ENCODE measurements at regions not wholly inside any gene's neighbourhood (a gene's known extent, or its start where the extent isn't known, plus 50 kb on each side); places are given as distances from the start of the nearest gene placed in this dataset.

DNA sequence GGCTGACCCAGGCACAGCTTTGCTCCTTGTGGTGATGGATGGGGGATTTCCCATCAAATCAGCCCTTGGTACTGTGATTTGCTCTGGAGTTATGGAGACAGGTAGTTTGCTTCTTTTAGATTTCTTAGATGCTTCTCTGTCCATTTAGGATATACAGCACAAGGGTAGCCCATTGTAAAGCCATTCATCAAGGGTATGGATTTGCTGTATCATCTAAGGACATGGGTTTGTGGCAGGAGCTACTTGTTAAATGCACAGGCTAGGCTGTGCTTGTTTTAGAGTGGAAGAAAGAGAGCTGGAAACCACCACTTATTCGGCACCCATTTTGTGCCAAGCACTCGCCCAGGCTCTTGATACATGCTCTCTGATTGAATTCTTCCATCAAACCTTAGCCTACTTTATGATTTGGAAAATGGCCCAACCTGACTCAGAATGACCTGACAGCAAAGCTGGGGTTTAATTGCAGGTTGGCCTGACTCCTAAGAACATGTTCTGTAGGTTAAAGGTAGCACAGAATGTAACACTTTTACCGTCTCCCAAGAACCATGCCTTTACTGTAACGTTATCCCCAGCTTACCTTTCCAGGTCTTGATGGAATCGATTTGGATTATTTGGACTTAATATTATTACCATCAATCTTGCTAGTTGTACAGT, 168.0 kb downstream of the SNX10 start:
- no peak for DNase-seq

DNA sequence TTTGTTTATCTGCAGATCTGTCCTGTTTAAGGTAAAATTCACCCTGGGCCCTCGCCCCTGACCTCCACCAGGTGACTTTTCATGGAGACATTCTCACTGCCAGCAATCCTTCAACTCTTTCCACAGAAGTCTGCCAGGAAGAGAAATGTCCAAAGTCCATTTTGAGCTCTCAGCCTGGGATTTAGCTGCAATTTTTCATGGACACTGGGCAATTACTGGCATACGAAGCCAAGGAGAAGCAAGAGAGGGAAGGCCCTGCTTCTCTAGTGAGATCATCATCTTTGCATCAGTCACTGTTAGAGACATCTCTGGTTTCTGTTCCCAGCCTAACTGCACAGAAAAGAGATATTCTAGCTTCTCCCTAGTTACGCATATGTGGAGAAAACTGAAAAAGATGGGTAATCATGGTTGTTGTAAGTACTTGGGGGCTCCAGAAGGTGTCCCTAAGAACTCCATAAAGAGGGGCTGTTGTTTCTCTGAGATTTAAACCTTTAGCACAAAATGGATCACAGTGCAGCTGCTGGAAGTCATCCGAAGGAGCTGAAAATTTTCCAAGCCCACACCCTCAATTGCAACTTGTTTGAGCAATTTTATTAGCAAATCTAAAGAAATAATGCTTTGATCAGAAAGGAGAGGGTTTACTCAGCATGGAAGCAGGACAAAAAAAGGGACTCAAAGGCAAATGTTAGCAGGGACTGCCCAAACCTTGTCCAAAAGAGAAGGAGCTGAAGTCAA, 168.9 kb downstream of the SNX10 start:
- DNase-seq, result no peak

GRCh38 chr7:26461518-26461917, 169.9 kb downstream of the SNX10 start:
- no peak for DNase-seq

- no peak for DNase-seq
Measured at GRCh38 chr7:26466007-26466406, 174.3 kb downstream of the SNX10 start.

DNA sequence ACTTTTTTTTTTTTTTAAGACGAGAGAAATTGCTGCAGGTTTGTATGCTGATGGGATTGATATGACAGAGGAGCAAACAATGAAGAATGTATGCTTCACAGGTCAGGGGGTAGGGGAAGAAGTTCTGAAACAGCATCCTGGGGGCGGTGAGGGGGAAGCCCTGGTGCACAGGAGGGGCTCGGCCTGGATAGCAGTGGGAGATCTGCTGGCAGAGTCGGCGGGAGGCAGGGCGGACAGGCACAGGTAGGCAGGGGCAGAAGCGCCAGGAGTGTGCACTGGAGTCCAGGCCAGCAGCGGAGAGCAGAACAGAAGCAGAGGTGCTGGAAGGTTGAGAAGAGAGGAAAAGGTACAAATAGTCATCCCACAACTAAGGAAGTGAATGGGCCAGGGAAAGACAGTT, 175.4 kb downstream of the SNX10 start:
- DNase-seq, result no peak

DNA sequence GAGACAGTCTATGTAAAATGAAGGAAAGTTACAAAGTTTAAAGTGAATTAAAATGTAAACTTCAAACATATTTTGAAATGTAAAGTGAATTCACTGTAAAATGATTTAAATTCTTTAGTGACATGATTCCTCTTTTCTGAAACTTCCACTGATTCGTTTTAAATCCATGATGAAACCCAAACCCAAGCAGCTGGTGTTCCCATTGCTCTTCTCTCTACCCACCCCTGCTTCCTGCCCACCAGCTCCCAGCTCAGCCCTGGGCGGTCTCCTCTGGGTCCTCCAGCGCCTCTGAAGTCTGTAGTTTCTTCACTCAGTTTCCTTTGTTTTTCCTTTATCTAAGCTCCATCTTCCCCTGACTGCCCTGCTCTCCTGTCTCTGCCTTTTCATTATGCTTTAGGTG, 175.9 kb downstream of the SNX10 start:
- DNase-seq, result no peak

DNA sequence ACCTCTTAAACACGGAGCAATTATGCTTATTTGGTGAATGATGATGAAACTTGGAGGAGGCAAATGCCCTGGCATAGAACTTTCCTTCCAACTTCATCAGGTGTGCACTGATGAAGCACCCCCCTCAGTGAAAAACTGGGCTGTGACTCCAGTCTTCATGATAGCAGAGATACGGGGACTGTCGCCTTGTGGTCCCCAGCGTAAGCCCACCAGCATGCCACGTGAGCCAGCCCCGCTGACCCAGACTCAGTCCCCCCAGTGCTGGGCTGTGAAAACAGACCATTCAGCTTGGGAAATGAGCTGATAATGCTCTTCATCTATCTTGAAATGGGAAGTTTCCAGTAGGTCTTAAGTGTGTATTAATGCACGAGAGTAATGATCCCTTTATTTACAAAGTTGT, 177.0 kb downstream of the SNX10 start:
- DNase-seq, result no peak

GRCh38 chr7:26469188-26469587, 177.5 kb downstream of the SNX10 start:
- no peak for DNase-seq

GRCh38 chr7:26470691-26471090, 179.0 kb downstream of the SNX10 start:
- DNase-seq, result no peak

DNA sequence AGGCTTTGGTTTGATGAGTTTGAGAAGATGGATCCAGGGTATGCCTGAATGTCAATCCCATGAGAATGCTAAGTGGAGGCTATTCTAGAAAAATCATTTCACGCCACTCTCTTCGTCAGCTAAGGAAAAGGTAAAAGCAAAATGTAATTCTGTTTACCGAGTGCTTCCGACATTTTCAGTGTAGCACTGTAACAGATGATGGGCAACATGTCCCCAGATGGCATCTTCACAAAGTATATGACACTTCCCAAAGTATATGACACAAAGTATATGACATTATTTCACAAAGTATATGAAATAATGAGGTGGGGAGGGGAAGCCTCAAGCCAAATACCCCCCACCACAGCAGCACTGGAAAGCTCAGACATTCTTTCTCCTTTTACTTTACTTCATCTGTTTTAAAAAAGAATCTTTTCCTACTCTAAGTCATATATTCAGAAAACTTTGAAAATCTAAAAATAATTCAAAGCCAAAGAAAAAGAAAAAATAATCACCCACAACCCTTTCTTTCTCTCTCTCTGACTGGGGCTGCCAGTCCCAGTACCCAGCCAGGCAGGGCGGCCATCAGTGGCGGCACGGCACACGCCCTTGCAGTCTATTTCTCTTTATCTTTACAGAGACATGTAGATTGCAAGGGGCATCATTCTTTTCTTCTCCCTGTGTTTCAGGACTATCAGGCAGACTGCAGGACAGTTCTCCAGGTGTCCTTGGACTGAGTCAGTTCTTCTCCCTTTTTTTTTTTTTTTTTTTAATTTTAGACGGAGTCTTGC, 179.8 kb downstream of the SNX10 start:
- DNase-seq, result no peak

DNA sequence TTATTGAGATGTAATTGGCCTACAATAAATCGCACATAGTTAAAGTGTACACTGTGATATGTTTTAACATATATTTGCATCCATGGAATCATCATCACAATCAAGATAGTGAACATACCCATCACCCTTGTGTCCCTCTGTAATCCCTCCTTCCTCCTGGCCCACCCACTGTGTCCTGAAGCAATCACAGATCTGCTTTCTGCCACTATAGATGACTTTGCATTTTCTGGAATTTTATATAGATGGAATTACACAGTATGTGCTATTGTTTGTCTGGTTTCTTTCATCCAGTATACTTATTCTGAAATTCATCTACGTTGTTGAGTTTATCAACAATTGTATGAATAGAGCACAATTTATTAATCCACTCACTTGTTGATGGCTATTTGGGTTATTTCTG, 181.3 kb downstream of the SNX10 start:
- no peak for DNase-seq

GRCh38 chr7:26476271-26476670, 184.6 kb downstream of the SNX10 start:
- DNase-seq, result no peak

- no peak for DNase-seq
Measured at GRCh38 chr7:26477381-26477990, 185.8 kb downstream of the SNX10 start.

- no peak for DNase-seq
Measured at GRCh38 chr7:26478550-26478949, 186.9 kb downstream of the SNX10 start.

- no peak for DNase-seq
Measured at GRCh38 chr7:26479581-26479980, 187.9 kb downstream of the SNX10 start.

- no peak for DNase-seq
Measured at GRCh38 chr7:26480156-26480555, 188.5 kb downstream of the SNX10 start.

DNA sequence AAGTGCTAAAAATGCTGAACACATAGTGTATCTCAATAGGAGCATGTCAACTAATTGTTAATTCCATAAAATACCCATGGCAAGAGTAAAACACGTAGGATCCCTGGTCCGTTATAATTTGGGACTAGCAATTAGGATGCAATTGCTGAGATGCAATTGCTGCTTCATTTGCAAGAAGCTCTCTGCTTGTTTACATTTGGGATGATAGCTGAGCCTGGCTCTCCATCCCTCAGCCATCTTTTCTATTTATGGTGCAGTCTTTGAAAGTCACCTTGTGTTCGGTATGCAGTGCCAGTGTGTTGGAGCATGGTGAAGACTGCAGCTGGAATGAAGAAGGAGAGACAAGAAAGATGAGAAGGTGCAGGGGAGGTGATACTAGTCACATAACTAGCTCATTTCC, 191.3 kb downstream of the SNX10 start:
- DNase-seq, result no peak

GRCh38 chr7:26483843-26484242, 192.2 kb downstream of the SNX10 start:
- DNase-seq, result no peak

DNA sequence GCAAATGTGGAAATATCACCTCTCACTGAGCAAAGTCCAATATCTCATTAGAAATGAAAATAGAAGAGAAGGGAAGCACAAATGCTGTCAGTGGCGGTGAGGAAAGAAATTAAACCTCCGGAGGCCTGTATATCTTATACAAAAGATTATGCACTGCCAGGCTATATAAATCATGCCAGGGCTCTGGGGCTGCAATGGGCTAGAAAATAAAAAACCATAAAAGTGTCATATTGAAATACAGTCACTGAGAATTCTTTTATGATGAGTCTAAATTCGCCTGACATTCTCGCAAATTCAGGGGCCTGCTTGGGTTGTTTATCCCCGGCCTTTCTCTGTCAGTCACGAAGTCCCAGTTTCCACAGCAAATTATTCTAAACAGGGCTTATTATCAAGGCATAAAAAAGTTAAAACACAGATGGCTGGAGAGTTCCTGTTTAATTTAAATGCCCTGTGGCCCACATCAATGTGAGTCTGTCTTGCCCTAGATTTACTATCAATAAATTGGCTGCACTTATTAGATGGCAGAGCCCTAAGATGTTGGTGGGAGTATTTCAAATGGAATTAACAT, 193.8 kb downstream of the SNX10 start:
- DNase-seq, result no peak

DNA sequence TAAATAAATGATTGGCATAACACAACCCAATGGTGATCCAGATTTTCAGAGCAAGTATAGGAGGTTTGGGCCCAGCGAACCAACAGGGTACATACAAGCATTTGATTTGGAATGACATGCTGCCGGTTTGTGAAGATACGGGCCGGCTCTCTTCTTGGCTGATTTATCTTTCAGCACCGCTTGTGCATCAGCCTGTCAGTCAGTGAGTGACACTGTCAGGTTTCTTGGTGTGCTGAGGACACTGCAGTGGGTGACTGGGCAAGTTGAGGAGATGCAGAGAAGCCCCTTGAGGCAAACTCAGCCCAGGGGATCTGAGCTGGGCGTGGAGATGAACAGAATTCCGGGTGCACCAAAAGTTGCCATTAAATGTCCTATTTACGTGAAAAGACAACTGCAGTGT, 194.5 kb downstream of the SNX10 start:
- DNase-seq, result no peak

DNA sequence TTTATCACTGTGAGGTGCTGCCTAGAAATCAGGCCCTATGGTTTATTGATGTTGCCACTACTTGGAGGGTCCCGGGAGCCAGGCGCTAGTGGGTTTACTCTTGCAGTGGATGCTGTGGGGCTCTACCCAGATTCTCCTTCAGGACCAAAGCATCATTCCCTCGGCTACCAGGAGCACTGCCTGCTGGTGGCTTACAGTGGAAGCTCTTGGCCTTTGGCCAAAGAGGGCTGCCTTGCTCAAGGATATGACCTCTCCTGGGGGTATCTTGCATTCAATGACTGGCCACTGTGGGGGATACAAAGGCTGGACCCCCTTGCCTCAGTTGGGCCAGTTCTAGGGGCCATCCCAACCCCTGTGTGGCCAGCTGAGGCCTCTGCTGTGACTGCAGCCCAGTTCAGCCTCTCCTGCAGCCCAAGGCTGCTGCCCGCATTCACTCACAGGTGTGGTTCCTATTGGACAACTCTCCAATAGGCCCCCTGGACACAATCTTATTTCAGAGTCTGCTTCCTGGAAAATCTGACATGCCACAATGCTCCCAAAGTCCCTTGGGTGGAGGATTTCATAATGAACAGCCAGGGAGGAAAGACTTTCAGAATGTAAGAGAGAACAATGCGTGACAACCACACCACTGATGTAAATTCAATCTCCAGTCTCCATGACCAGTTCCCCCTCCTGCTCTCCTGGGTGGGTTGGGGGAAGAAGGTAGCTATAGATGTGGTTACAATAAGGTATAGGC, 196.3 kb downstream of the SNX10 start:
- no peak for DNase-seq

DNA sequence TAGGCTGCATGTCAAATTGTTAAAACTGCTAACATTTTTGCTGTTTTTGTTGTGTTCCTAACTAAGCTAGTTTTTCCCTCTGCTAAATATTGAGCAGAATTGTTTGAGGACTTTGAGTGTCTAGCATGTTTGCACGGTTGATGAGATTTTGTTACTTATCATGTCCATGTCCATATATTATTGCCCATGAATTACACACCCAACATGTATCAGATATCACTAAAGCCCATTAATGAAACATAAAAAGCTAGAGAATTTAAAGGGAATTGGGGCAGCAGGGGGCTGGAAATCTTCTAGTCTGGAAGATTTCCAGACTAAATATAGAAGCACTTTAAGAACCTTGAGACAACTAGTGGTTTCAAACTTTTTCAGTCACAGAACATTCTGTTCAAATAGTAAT, 197.7 kb downstream of the SNX10 start:
- no peak for DNase-seq

All from stimulated activated naive CD4-positive, alpha-beta T cell (primary cell).